Smooth muscle cell (in vitro differentiated cells): ENCODE measurements at regions not wholly inside any gene's neighbourhood (a gene's known extent, or its start where the extent isn't known, plus 50 kb on each side); places are given as distances from the start of the nearest gene placed in this dataset.
"Not testable (repeated sequence)": the region's sequence is repeated elsewhere in the genome, so short reads cannot be mapped to it uniquely, and the experiment has no call there.

Experiments used
- DNase-seq: peaks from one replicate; lab custom pipeline; 2025; ENCODE audit not compliant: unreplicated experiment; lab: John Stamatoyannopoulos, UW
- H2AFZ ChIP-seq: fragments of 200-600 bp; sonication (generic); 2 replicates; pipeline ENCODE4 v1.6.0; 2016; ENCODE audit warnings: antibody characterized with exemption, low read depth, mild to moderate bottlenecking
- H3F3A ChIP-seq: fragments of 200-600 bp; sonication (generic); 2 replicates; pipeline ENCODE4 v1.6.0; 2017; ENCODE audit warnings: antibody characterized with exemption, low read depth
- H3K27ac ChIP-seq: fragments of 200-600 bp; sonication (generic); 2 replicates; pipeline ENCODE4 v1.5.1; 2016; ENCODE audit warnings: low read depth, mild to moderate bottlenecking
- H3K27me3 ChIP-seq: fragments of 200-600 bp; sonication (generic); 2 replicates; pipeline ENCODE4 v1.6.1; 2016; ENCODE audit warnings: low read depth, mild to moderate bottlenecking
- H3K36me3 ChIP-seq: fragments of 200-600 bp; sonication (generic); 2 replicates; pipeline ENCODE4 v1.5.1; 2016; ENCODE audit warnings: low read depth
- H3K4me1 ChIP-seq: fragments of 200-600 bp; sonication (generic); 2 replicates; pipeline ENCODE4 v1.5.1; 2016; ENCODE audit warnings: low read depth
- H3K4me2 ChIP-seq: fragments of 200-600 bp; sonication (generic); 2 replicates; pipeline ENCODE4 v1.6.0; 2016; ENCODE audit warnings: mild to moderate bottlenecking
- H3K4me3 ChIP-seq: fragments of 200-600 bp; sonication (generic); 2 replicates; pipeline ENCODE4 v1.5.1; 2016; ENCODE audit warnings: mild to moderate bottlenecking
- H3K79me2 ChIP-seq: fragments of 200-600 bp; sonication (generic); 2 replicates; pipeline ENCODE4 v1.6.0; 2016; ENCODE audit warnings: low read depth, mild to moderate bottlenecking
- H3K9ac ChIP-seq: fragments of 200-600 bp; sonication (generic); 2 replicates; pipeline ENCODE4 v1.6.0; 2016; ENCODE audit warnings: low read depth
- H3K9me3 ChIP-seq: fragments of 200-600 bp; sonication (generic); replicated peaks from 2 replicates; pipeline ENCODE4 v1.5.1; 2016; ENCODE audit warnings: low read depth
- H4K20me1 ChIP-seq: fragments of 200-600 bp; sonication (generic); 2 replicates; pipeline ENCODE4 v1.6.0; 2016; ENCODE audit warnings: low read depth
- CTCF ChIP-seq: fragments of 200-600 bp; sonication (generic); IDR thresholded peaks from 2 replicates; pipeline ENCODE4 v1.5.1; 2017; ENCODE audit warnings: borderline replicate concordance, mild to moderate bottlenecking, antibody characterized with exemption; ENCODE audit not compliant: insufficient read depth, poor library complexity, severe bottlenecking
- WGBS: methylation state at CpG from one replicate; pipeline ENCODE4 v1.1.7; 2016; ENCODE audit warnings: low lambda C conversion rate; 5-methylcytosine and 5-hydroxymethylcytosine counted together

DNA sequence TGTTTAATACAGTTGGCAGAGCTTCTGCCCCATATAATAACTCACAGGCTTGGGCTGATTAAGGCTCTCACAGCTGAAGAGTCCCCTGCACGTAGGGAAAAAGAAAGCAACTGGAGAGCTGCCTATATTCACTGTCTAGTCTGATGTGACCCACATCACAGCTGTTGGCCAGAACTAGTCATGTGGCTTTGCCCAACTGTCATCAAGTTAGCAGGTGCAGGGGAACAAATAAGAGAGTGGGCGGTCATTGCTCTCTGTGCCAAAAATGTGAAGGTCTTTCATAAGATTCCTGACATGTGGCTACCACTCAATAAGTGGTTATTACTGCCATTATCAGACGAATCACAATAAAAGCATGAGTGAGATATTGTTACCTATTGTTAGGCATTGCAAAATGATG, 665.2 kb downstream of the DOK5 start:
- 74% methylated on average over 3 of the region's 3 CpGs for WGBS
- no peaks in the 10 kb centered on the region for H3K27me3 ChIP-seq
- H3K4me3 ChIP-seq = no peak overlapping the region
- H2AFZ ChIP-seq = no peak overlapping the region
- no peaks in the 10 kb centered on the region for H3K9me3 ChIP-seq
- H3K9ac ChIP-seq = no peak overlapping the region
- no peak for DNase-seq
- H3K27ac ChIP-seq = no peak overlapping the region
- no peak for TF ChIP-seq CTCF
- H3K4me1 ChIP-seq = no peaks in the 10 kb centered on the region
- no peaks in the 10 kb centered on the region for H3F3A ChIP-seq
- no peaks in the 10 kb centered on the region for H3K79me2 ChIP-seq
- H3K4me2 ChIP-seq = no peak overlapping the region
- H4K20me1 ChIP-seq = no peaks in the 10 kb centered on the region
- no peaks in the 10 kb centered on the region for H3K36me3 ChIP-seq

- H3F3A ChIP-seq = no peaks in the 10 kb centered on the region
- no peak for DNase-seq
- no peak overlapping the region for H2AFZ ChIP-seq
- H4K20me1 ChIP-seq = no peaks in the 10 kb centered on the region
- H3K4me2 ChIP-seq = no peak overlapping the region
- no peak overlapping the region for H3K27ac ChIP-seq
- H3K4me1 ChIP-seq = no peaks in the 10 kb centered on the region
- H3K9me3 ChIP-seq = no peaks in the 10 kb centered on the region
- no peaks in the 10 kb centered on the region for H3K79me2 ChIP-seq
- TF ChIP-seq CTCF = no peak
- no peaks in the 10 kb centered on the region for H3K36me3 ChIP-seq
- no peaks in the 10 kb centered on the region for H3K27me3 ChIP-seq
- H3K4me3 ChIP-seq = no peak overlapping the region
- WGBS = 66% methylated on average over 4 of the region's 4 CpGs
- no peak overlapping the region for H3K9ac ChIP-seq
Observed at GRCh38 chr20:55139173-55139765, 663.9 kb downstream of the DOK5 start.

DNA sequence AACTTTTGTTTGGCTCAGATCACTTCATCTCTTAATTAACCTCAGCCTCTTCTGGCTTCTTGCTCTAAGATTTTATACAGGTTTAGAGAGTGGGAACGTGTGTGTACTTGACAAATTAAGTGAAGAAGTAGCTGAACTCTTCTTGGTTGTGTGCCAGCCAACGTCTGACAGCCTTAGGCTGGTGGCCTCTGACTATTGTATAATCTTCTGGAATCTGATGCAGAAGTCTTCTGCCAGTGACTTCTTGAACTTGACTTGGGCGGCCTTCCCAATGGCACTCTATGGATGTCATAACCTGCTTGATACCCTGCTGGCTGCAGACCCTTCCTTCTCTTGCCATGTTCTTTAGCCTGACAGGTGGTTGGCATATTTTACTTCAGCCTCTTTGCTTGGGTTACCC, 660.5 kb downstream of the DOK5 start:
- H3K79me2 ChIP-seq = no peaks in the 10 kb centered on the region
- no peaks in the 10 kb centered on the region for H3K27me3 ChIP-seq
- no peaks in the 10 kb centered on the region for H3K9me3 ChIP-seq
- H3K4me2 ChIP-seq = no peak overlapping the region
- 88% methylated on average over 3 of the region's 3 CpGs for WGBS
- no peak for TF ChIP-seq CTCF
- H3K4me3 ChIP-seq = no peak overlapping the region
- no peak overlapping the region for H3K27ac ChIP-seq
- H3K36me3 ChIP-seq = no peaks in the 10 kb centered on the region
- H3F3A ChIP-seq = no peaks in the 10 kb centered on the region
- no peak for DNase-seq
- H2AFZ ChIP-seq = no peak overlapping the region
- H3K9ac ChIP-seq = no peak overlapping the region
- no peaks in the 10 kb centered on the region for H3K4me1 ChIP-seq
- H4K20me1 ChIP-seq = no peaks in the 10 kb centered on the region

DNA sequence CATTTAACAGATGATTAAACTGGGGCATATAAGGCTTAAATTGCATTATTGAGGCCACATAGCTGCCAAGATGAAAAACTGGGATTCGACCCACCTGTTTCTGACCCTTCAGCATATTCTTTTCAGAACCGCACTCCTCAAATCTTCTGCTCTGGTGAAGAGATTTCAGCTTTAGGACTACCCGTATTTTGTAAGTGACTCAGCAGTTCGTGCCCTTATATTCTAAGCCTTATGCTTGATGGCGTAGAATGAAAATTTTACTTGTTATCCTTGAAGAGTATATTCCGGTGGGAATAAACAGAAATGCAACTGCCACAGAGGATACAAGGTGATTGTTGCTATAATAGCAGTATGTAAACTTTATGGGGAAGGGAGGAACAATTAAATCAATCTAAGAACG, 657.1 kb downstream of the DOK5 start:
- Histone ChIP-seq H3K79me2 (no peaks in the 10 kb centered on the region), H3K4me2 (no peak overlapping the region), H3K27ac (no peak overlapping the region), H3K4me1 (no peaks in the 10 kb centered on the region), H3K4me3 (no peak overlapping the region), H3K36me3 (no peaks in the 10 kb centered on the region), H3F3A (no peaks in the 10 kb centered on the region), H4K20me1 (no peaks in the 10 kb centered on the region), H3K27me3 (no peaks in the 10 kb centered on the region), H3K9me3 (no peaks in the 10 kb centered on the region), H2AFZ (no peak overlapping the region), H3K9ac (no peak overlapping the region)
- DNase-seq = no peak
- no peak for TF ChIP-seq CTCF
- WGBS = 90% methylated on average over 7 of the region's 7 CpGs

DNA sequence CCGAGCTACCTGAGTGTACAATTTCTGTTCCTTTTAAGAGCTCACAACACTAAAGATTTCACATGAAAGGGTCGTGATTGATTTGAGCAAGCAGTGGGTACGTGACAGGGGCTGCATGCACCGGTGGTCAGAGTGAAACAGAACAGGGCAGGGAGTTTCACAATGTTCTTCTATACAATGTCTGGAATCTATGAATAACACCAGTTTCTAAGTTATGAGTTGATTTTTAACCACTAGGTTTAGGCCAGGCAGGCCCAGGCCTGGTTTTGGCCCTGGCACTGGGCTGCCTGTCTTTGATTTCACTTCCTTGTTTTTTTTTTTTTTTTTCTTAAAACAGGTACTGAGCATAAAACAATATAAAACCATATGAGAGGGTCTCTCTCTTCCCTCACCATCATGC, 642.2 kb downstream of the DOK5 start:
- DNase-seq, H3K9ac ChIP-seq, H3K79me2 ChIP-seq, H2AFZ ChIP-seq, H4K20me1 ChIP-seq, H3K27me3 ChIP-seq, H3K9me3 ChIP-seq, H3K27ac ChIP-seq, H3F3A ChIP-seq, H3K4me2 ChIP-seq, H3K4me3 ChIP-seq, H3K4me1 ChIP-seq, H3K36me3 ChIP-seq: not testable (repeated sequence)
- WGBS = 85% methylated on average over 4 of the region's 4 CpGs
